NCI-H1092 (cell line): ENCODE measurements at regions not wholly inside any gene's neighbourhood (a gene's known extent, or its start where the extent isn't known, plus 50 kb on each side); places are given as distances from the start of the nearest gene placed in this dataset.
"Not testable (repeated sequence)": the region's sequence is repeated elsewhere in the genome, so short reads cannot be mapped to it uniquely, and the experiment has no call there.

Experiments
- DNase-seq: peaks from one replicate; lab custom pipeline; 2025; lab: John Stamatoyannopoulos, UW

DNA sequence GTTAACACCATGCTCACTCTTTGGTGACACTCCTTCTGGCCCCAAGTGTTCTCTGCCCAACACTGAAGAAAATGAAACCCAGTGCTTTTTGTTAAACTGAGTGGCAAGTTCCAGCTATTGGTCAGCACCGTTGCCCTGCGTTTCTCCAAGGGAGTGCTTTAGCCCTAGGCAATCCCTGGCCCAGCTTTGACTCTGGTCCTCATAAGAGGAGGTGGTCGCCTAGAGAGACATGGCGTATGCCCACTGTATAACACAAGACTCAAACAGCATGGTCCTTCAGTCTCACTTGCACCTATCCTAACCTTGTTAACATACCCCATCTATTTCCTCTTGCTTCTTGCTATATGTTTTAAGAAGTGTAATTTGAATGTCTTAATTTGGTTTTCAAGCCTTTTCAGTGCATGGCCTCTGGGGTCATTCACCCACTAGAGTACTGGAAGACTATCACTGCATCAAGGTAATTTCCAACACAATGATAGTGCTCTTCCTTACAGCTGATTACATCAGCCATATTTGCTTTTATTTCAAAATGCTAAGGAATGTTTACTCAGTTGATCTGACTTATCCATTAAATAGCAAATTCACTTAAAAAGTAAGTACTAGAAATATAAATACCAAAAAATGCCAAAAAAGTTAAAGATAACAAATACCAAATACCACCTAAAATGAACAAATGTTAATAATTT lies 190.5 kb upstream of the SOX21 start:
- no peak for DNase-seq

GRCh38 chr13:94901070-94901469 lies 188.7 kb upstream of the SOX21 start:
- DNase-seq = no peak

GRCh38 chr13:94896719-94897317 lies 184.5 kb upstream of the SOX21 start:
- no peak for DNase-seq

- DNase-seq = no peak
These were observed 183.9 kb upstream of the SOX21 start for GRCh38 chr13:94896238-94896637.

DNA sequence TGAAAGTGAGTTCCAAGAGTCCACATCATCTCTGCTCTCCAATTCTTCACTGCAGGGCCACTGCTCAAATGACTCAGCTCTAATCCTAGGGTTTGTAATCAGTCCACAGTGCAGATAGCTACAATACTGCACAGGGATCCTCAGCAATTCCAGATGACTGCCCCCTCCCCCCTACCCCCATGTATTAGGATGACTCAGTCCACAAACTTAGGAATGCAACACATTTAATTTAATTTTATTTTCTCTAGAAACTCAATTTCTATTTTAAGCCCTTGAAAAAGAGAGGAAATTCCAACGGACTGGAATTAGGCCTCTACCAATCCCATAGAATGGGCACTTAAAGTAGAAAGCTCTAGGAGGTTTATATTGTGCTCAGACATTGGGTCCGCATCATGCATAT lies 173.8 kb upstream of the SOX21 start:
- no peak for DNase-seq

DNA sequence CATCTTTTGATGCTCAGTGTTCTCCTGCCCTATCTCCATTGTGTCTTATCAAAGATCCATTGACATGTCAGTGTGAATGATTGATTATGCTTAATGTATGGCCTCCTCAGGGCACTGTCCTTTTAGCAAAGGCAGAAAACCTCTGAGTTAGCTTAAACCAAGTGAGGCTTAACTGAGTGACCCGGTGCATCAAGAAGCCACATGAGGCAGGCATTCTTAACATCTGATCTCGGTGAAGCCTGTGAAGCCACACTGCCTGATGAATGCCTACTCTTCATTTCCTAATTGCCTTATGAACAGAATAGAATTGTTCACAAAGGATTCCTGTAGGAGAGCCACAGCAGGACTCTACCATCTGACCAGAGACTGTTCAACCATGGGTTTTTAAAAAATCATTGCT lies 168.1 kb upstream of the SOX21 start:
- DNase-seq = no peak

DNA sequence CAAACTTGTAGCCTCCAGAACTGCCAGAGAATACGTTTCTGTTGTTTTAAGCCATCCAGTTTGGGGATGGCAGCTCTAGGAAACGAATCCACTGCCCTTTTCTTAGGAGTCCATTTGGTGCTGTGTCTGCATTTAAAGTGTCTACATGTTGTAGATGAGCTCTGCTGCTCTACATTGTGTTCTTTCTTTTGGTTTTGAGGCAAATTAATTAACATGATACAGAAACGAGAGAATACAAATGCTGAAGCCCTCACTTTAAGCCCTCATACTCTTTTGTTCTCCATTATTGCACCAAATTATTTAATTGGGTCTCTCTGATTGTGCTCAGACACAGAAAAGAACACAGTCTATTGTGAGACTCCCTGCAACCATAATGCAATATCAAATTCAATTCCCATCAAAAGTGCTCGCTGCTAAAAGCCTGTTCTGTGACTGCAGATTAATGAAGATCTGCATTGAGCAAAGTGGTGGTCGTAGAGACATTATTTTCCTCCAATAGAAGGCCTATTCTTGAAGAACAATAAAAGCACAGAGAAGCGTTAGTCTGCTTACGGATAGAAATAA lies 166.3 kb upstream of the SOX21 start:
- no peak for DNase-seq

GRCh38 chr13:94864474-94864873 lies 152.1 kb upstream of the SOX21 start:
- DNase-seq = no peak

DNA sequence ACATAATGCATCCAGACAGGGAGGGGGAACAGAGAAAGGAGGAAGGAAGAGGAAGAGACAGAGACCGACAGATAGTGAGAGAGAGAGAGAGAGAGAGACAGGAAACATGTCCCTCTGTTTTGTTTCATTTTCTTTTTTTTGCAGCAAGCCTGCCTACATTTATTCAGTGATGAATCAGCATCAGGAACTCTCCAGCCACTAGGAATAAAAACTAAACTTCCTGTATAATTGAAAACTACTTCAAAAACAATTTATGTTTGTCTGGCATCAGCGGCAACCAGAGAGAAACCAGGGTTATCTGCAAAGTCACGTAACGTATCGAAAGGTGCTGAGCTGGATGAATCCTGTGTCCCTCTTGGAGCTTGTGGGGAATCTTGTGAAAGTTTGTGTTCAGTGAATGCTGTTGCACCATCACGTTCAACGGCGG lies 148.6 kb upstream of the SOX21 start:
- DNase-seq = no peak

DNA sequence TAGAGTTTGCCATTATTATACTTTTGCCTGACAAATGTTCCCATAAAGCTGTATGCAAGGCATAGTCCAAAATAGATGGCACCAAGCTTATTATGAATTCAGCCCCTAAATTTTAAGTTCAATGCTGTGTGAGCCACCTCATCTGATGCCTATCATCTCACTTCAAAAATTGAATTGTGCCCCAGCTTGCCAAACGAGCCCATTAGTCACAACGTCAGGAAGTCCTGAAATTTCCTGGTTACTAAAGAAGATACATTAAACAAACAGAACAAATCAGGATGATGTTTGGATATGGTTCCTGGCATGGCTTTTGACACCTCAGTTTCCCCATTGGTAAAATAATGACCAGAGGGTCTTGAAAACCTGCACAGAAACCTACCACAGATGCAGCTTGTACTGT lies 147.5 kb upstream of the SOX21 start:
- DNase-seq = no peak

GRCh38 chr13:94859278-94859691 lies 146.9 kb upstream of the SOX21 start:
- no peak for DNase-seq

- no peak for DNase-seq
These were observed 146.5 kb upstream of the SOX21 start for GRCh38 chr13:94858856-94859255.

DNA sequence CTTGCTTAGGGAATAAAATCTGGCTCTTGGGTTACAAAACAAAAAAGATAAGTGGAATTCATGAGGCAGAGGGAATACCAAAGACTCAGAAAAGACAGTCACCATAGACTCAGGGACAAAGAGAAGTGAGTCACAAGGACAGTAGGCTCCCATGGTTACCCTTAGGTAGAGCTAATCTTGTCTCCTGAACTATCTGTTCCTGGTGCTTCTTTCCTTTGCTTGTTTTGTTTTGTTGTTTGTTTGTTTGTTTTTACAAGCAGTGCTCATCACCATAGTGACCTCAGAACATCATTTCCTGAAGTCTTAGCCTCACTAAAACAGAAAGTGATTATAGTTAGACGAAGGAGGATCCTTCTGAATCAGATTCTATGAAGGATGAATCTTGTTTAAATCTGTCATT lies 142.3 kb upstream of the SOX21 start:
- DNase-seq = no peak

- no peak for DNase-seq
These were observed 139.2 kb upstream of the SOX21 start for GRCh38 chr13:94851576-94851975.

GRCh38 chr13:94849254-94849653 lies 136.9 kb upstream of the SOX21 start:
- DNase-seq = no peak

DNA sequence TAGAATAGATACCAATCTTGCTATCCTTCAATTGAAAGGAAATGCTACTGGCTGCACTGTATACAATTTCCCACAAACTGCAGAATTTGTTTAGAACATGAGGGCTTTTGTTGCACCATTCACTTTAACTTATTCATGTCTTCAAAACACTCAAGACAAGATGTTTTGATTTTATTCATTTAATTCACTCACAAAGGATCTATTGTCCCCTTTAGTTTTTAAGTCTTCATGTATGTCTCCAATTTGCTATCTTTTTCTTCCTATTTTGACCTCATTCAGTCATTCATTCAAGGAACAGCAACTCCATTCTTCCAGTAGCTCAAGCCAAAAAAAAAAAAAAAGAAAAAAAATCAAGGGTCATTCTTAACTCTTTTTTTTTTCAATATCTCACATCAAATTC lies 130.6 kb upstream of the SOX21 start:
- no peak for DNase-seq

DNA sequence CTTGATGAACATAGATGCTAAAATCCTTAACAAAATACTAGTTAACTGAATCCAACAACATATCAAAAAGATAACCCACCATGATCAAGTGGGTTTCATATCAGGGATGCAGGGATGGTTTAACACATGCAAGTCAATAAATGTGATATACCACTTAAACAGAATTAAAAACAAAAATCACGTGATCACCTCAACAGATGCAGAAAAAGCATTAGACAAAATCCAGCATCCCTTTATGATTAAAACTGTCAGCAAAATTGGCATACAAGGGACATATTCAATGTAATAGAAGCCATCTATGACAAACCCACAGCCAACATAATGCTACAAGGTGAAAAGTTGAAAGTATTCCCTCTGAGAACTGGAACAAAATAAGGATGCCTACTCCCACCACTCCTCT lies 124.7 kb upstream of the SOX21 start:
- DNase-seq = not testable (repeated sequence)

DNA sequence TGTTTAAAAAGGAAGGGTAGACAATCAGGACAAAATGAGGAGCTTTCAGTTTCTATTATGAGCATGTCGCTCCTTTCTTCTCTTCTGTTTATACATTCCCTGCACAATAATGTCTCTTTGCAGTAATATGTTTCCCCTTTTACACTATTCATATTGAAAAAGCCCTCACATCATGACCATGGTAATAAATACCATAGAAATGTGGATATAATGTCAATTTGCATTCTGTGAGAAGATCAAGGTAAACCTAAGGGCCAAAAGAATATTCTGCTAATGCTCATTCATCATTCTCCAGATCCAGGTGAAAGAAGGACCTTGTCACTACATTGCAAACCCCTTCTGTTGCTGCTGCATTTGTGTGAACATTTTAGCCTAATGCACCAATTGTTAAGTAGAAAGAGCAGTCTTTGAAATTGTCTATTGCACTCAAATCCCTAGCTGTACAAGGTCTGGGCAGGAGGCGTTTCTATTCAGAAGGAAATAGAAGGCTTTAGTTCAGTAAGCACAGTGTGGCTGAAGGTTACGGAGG lies 117.6 kb upstream of the SOX21 start:
- no peak for DNase-seq

- DNase-seq = no peak
These were observed 117.0 kb upstream of the SOX21 start for GRCh38 chr13:94829185-94829836.

DNA sequence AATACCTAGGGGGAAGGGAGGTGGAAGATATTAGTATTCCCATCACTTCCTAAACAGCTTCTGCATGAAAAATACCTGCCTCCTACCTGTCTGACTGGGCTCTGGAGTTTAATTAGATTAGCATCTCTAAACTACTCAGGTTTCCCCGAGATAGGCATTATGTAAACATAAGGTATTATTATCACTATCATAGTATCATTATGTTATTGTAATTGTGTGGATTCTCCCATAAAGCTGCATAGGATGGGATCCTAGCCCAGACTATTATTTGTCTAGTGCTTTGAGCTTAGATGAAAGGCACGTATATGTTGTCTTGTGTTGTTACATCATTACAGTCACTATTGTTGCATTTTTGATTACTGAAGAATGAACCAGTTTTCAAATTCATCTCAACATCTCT lies 115.2 kb upstream of the SOX21 start:
- DNase-seq = no peak

GRCh38 chr13:94825507-94825906 lies 113.2 kb upstream of the SOX21 start:
- DNase-seq = peak; percentile 43

GRCh38 chr13:94824601-94825000 lies 112.3 kb upstream of the SOX21 start:
- DNase-seq = no peak

GRCh38 chr13:94822356-94822755 lies 110.0 kb upstream of the SOX21 start:
- no peak for DNase-seq
